Bronchial epithelial cell (primary cell): ENCODE measurements at regions not wholly inside any gene's neighbourhood (a gene's known extent, or its start where the extent isn't known, plus 50 kb on each side); places are given as distances from the start of the nearest gene placed in this dataset.
"Not testable (repeated sequence)": the region's sequence is repeated elsewhere in the genome, so short reads cannot be mapped to it uniquely, and the experiment has no call there.

Experiments
- DNase-seq: peaks from one replicate; pipeline ENCODE4 v3.0.0-alpha.2; 2010; ENCODE audit warnings: low read depth
- FAIRE-seq: peaks from 2 replicates; lab custom pipeline; 2011; peaks lifted over from hg19 to GRCh38; lab: Jason Lieb, UNC
- H3K27me3 ChIP-seq: 2 replicates; pipeline ENCODE4 v1.5.1; 2011; ENCODE audit warnings: low read length; ENCODE audit not compliant: control insufficient read depth, insufficient read depth
- H3K36me3 ChIP-seq: 2 replicates; pipeline ENCODE4 v1.5.1; 2011; ENCODE audit warnings: low read length; ENCODE audit not compliant: control insufficient read depth, insufficient read depth
- H3K4me3 ChIP-seq: 2 replicates; pipeline ENCODE4 v1.5.1; 2011; ENCODE audit warnings: mild to moderate bottlenecking, low read depth, low read length, control low read depth
- TF ChIP-seq, protein P1 (sequence below): IDR thresholded peaks from 2 replicates; pipeline ENCODE4 v1.5.1; 2011; ENCODE audit warnings: mild to moderate bottlenecking, moderate library complexity, low read length, control low read depth, inconsistent platforms; ENCODE audit not compliant: insufficient read depth, severe bottlenecking

DNA sequence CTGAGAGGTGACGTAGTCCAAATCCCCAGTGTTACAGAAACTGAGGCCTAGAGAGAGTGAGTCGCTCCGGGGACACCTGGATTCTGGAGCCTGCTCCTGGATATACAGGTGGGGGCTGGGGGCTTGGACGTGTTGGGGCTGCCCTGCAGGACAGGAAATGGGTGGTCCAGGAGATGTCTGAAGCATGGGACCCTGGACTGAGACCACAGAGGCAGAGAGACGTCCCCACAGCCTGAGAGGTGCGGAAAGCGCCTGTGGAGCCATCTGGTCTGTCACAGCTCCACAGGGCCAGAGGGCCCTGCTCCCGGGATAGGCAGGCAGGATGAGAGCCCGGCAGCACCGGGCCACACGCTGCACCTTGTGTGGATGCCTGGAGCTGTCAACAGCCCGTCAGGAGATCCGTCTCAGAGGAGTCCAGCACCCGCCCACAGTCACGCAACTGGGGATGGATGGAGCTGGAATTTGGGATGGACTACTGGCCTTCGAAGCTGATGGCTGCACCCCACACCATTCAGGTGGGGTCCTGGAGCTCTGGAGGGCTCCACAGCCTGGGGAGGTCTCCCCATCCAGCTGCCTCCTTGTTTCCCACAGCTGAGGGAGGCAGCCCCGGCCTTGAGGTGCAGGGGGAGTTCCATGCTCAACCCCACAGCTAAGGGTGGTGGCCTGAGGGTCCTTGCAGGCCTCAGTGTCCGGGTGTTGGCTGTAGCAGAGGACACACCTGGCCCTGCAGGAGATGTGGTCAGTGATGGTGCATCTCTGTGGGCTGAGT lies 303.0 kb downstream of the NDUFA10 start:
- Histone ChIP-seq H3K36me3 (no peaks in the 10 kb centered on the region), H3K4me3 (no peak overlapping the region), H3K27me3 (no peaks in the 10 kb centered on the region)
- TF ChIP-seq, protein P1, sequence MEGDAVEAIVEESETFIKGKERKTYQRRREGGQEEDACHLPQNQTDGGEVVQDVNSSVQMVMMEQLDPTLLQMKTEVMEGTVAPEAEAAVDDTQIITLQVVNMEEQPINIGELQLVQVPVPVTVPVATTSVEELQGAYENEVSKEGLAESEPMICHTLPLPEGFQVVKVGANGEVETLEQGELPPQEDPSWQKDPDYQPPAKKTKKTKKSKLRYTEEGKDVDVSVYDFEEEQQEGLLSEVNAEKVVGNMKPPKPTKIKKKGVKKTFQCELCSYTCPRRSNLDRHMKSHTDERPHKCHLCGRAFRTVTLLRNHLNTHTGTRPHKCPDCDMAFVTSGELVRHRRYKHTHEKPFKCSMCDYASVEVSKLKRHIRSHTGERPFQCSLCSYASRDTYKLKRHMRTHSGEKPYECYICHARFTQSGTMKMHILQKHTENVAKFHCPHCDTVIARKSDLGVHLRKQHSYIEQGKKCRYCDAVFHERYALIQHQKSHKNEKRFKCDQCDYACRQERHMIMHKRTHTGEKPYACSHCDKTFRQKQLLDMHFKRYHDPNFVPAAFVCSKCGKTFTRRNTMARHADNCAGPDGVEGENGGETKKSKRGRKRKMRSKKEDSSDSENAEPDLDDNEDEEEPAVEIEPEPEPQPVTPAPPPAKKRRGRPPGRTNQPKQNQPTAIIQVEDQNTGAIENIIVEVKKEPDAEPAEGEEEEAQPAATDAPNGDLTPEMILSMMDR, result no peak
- DNase-seq (no peak), FAIRE-seq (peak; percentile 40)

DNA sequence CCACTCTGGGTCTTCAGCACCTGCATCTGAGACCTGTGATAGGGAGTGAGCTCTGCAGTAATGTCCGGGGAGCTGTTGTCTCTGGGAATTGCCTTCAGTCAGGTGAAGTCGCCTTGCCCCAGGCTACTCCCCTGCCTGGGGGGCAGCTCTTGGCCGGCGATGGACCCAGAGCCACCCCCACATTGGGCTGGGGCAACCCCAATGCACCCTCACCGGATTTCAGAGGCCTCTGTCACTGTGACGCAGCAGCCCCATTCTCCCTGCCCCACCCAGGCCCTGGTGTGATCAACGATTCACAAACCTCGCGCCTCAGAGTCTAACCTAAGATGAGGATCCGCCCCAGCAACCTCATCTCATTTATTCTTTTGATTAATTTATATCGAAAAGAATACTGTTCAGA lies 303.6 kb downstream of the NDUFA10 start:
- FAIRE-seq, result no peak

DNA sequence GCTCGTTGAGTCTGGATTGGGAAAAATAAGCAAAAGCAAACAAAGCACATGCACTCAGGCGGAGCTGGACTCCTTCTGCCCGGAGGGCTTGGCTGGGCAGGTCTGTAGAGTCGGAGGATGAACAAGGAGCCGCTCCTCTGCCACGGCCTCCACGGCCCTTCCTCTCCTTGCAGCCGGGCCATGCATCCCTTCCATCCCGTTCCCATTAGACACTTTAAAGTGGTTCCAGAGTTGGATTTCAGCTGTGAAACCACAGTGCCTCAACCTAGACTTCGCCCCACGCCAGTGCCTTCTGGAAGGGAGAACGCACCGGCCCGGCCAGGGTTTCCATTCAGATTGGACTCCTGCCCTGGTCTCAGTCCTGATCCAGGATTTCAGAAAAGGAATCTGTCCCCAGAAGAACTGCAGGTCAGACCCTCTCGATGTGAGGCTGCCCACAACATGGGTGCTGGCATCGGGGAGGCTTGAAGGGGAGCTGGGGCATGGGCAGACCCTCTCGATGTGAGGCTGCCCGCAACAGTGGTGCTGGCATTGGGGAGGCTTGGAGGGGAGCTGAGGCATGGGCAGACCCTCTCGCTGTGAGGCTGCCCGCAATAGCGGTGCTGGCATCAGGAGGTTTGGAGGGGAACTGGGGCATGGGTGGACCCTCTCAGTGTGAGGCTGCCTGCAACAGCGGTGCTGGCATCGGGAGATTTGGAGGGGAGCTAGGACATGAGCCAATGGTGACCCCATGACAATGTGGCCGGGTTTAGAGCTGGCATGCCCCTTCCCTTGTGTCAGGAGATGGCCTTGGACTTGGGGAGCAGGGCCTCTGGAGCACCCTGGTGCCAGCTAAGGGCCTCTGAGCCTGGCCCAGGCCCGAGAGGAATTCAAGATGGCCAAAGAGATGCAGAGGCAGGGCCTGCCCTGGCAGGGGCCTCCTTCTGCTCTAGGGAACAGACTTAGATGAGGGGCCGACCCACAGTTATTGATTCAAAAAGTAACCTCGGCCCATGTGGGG lies 304.5 kb downstream of the NDUFA10 start:
- Histone ChIP-seq H3K4me3 (no peak overlapping the region), H3K27me3 (no peaks in the 10 kb centered on the region), H3K36me3 (no peaks in the 10 kb centered on the region)
- no peak for DNase-seq
- TF ChIP-seq, protein P1, result no peak
- no peak for FAIRE-seq

More for the DNA sequence above, 303.6 kb downstream of the NDUFA10 start:
- Histone ChIP-seq H3K36me3 (no peaks in the 10 kb centered on the region), H3K4me3 (no peak overlapping the region), H3K27me3 (no peaks in the 10 kb centered on the region)
- DNase-seq, result no peak
- TF ChIP-seq, protein P1, result no peak

DNA sequence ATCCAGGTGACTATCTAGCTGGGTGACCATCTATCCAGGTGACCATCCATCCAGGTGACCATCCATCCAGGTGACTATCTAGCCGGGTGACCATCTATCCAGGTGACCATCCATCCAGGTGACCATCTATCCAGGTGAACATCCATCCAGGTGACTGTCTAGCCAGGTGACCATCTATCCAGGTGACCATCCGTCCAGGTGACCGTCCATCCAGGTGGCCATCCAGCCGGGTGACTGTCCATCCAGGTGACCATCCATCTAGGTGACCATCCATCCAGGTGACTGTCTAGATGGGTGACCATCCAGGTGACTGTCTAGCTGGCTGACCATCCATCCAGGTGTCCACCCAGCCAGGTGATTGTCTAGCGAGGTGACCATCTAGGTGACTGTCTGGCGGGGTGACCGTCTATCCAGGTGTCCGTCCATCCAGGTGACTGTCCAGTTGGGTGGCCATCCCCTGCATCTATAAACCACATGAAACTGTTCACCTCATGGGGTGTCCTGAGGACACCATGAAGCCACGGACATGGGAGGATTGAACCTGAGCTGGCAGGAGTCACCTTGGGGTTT lies 305.3 kb downstream of the NDUFA10 start:
- no peak overlapping the region for H3K4me3 ChIP-seq
- TF ChIP-seq, protein P1, result no peak
- peak; percentile 32 for FAIRE-seq
- no peak for DNase-seq
- H3K27me3 ChIP-seq, result no peaks in the 10 kb centered on the region
- H3K36me3 ChIP-seq, result no peaks in the 10 kb centered on the region

DNA sequence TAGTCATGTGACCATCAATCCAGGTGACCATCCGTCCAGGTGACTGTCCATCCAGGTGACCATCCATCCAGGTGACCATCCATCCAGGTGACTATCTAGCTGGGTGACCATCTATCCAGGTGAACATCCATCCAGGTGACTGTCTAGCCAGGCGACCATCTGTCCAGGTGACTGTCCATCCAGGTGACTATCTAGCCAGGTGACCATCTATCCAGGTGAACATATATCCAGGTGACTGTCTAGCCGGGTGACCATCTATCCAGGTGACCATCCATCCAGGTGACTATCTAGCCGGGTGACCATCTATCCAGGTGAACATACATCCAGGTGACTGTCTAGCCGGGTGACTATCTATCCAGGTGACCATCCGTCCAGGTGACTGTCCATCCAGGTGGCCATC lies 306.2 kb downstream of the NDUFA10 start:
- DNase-seq, H3K27me3 ChIP-seq, H3K36me3 ChIP-seq, H3K4me3 ChIP-seq: not testable (repeated sequence)
- FAIRE-seq, result peak; percentile 81

DNA sequence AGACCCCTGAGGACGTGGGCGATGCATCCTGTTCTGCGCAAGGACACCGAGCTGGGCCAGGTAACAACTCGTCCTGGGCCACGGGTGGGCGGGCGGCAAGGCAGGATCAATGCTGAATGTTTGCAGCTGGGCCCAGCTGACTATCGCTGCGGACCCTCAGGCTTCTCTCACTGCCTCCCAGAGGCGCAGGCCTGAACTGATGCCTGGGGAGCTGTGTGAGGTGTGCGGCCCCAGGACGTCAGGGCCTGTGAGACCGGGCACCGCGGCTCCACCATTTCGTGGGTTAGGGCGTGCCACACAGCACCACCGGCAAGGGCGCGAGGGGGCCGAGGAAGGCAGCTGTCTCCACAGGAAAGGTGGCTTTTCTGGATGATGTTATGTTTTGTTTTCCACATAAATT lies 307.4 kb downstream of the NDUFA10 start:
- FAIRE-seq (no peak), DNase-seq (no peak)
- Histone ChIP-seq H3K4me3 (no peak overlapping the region), H3K27me3 (no peaks in the 10 kb centered on the region), H3K36me3 (no peaks in the 10 kb centered on the region)
- TF ChIP-seq, protein P1, result no peak
